ENCODE measurements at regions not wholly inside any gene's neighbourhood (a gene's known extent, or its start where the extent isn't known, plus 50 kb on each side); places are given as distances from the start of the nearest gene placed in this dataset.
A peak's percentile ranks its signal among the peaks of the same experiment; 100 is the strongest.

DNA sequence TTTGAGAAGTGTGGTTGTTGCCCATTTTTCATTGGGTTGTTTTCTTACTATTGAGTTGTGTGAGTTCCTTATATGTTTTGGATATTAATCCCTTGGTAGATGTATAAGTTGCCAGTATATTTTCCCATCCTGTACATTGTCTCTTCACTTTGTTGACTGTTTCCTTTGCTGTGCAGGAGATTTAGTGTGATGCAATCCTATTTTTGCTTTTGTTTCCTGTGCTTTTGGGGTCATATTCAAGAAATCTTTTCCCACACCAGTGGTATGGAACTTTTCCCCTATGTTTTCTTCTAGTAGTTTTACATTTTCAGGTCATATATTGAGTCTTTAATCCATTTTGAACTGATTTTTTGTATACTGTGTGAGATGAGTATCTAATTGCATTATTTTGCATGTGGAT, 92.8 kb downstream of the PTHLH start:
- TF ChIP-seq POLR2A (IDR thresholded peaks at IDR 0.05; ENCODE audit: low read depth, low read length), result no peak
- TF ChIP-seq, protein P1, sequence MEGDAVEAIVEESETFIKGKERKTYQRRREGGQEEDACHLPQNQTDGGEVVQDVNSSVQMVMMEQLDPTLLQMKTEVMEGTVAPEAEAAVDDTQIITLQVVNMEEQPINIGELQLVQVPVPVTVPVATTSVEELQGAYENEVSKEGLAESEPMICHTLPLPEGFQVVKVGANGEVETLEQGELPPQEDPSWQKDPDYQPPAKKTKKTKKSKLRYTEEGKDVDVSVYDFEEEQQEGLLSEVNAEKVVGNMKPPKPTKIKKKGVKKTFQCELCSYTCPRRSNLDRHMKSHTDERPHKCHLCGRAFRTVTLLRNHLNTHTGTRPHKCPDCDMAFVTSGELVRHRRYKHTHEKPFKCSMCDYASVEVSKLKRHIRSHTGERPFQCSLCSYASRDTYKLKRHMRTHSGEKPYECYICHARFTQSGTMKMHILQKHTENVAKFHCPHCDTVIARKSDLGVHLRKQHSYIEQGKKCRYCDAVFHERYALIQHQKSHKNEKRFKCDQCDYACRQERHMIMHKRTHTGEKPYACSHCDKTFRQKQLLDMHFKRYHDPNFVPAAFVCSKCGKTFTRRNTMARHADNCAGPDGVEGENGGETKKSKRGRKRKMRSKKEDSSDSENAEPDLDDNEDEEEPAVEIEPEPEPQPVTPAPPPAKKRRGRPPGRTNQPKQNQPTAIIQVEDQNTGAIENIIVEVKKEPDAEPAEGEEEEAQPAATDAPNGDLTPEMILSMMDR (conservative IDR thresholded peaks at IDR 0.05; ENCODE audit: low read depth, low read length), result no peak
- TF ChIP-seq FOS (IDR thresholded peaks at IDR 0.05; ENCODE audit: low read depth, low read length), result no peak
- peak; percentile 36; the same call in 1 of the 2 replicates for TF ChIP-seq CEBPB (IDR thresholded peaks at IDR 0.05; ENCODE audit: low read depth, low read length)
- TF ChIP-seq, protein P2, sequence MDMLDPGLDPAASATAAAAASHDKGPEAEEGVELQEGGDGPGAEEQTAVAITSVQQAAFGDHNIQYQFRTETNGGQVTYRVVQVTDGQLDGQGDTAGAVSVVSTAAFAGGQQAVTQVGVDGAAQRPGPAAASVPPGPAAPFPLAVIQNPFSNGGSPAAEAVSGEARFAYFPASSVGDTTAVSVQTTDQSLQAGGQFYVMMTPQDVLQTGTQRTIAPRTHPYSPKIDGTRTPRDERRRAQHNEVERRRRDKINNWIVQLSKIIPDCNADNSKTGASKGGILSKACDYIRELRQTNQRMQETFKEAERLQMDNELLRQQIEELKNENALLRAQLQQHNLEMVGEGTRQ (IDR thresholded peaks at IDR 0.05; ENCODE audit: low read depth, low read length), result no peak

Measured in IMR-90 (cell line).